GM12801 (cell line): ENCODE measurements at regions not wholly inside any gene's neighbourhood (a gene's known extent, or its start where the extent isn't known, plus 50 kb on each side); places are given as distances from the start of the nearest gene placed in this dataset.

Source experiments
- TF ChIP-seq, protein P1 (sequence below): IDR thresholded peaks from one replicate; pipeline ENCODE4 v1.5.1; 2011; ENCODE audit warnings: control low read depth; ENCODE audit not compliant: insufficient read length; ENCODE audit errors: extremely low read depth

DNA sequence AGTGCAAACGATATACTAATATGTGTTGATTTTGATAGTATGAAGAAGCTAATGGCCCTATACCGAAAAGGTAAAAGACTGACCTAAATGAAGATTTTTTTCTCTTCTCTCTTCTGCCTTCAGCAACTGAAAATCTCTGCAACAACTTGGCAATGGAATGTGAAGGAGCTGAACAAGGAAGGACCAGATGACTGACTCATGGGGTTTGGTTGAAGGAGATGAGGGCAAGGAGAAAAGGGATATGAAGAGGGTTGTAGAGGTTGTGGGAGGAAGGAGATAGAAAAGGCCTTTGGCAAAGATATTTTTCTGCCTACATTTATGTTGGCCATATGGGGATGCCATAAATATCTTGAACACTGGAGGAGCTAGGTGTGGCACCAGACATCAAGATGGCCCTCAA, 129.7 kb upstream of the CHD1 start:
- TF ChIP-seq, protein P1, sequence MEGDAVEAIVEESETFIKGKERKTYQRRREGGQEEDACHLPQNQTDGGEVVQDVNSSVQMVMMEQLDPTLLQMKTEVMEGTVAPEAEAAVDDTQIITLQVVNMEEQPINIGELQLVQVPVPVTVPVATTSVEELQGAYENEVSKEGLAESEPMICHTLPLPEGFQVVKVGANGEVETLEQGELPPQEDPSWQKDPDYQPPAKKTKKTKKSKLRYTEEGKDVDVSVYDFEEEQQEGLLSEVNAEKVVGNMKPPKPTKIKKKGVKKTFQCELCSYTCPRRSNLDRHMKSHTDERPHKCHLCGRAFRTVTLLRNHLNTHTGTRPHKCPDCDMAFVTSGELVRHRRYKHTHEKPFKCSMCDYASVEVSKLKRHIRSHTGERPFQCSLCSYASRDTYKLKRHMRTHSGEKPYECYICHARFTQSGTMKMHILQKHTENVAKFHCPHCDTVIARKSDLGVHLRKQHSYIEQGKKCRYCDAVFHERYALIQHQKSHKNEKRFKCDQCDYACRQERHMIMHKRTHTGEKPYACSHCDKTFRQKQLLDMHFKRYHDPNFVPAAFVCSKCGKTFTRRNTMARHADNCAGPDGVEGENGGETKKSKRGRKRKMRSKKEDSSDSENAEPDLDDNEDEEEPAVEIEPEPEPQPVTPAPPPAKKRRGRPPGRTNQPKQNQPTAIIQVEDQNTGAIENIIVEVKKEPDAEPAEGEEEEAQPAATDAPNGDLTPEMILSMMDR, result no peak

- TF ChIP-seq, protein P1, result no peak
Measured at GRCh38 chr5:99054972-99055371, 126.2 kb upstream of the CHD1 start.

- TF ChIP-seq, protein P1, result no peak
Measured at GRCh38 chr5:99045871-99046270, 117.1 kb upstream of the CHD1 start.

GRCh38 chr5:99037668-99038067, 108.9 kb upstream of the CHD1 start:
- TF ChIP-seq, protein P1, result no peak

DNA sequence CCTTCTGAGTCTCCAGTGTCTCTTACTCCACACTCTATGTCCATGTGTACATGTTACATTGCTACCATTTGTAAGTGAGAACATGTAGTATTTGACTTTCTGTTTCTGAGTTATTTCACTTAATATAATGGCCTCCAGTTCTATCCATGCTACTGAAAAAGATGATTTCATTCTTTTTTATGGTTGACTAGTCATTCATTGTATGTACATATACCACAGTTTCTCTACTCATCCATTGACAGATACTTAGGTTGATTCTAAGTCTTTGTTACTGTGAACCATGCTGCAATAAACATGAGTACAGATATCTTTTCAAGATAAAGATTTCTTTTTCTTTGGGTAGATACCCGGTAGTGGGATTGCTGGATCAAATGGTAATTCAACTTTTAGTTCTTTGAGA, 107.1 kb upstream of the CHD1 start:
- TF ChIP-seq, protein P1, result no peak

DNA sequence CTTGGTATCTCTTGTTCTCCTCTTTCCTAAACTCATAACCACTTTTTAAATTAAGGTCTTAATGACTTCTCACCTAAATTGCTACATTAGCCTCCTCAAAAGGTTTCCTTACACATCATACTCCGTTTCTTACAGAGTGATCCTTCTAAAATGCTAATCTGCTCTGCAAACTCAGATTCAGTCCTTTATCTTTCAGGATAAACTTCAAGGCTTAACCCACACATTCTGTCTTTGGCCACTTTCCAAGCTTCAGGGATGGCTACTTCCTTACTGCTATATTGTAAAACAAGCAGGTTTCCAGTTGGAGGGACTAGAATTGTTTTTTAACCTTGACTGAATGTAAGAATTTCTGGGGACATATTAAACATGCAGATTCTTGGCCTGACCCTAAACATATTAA, 105.5 kb upstream of the CHD1 start:
- TF ChIP-seq, protein P1, result no peak

DNA sequence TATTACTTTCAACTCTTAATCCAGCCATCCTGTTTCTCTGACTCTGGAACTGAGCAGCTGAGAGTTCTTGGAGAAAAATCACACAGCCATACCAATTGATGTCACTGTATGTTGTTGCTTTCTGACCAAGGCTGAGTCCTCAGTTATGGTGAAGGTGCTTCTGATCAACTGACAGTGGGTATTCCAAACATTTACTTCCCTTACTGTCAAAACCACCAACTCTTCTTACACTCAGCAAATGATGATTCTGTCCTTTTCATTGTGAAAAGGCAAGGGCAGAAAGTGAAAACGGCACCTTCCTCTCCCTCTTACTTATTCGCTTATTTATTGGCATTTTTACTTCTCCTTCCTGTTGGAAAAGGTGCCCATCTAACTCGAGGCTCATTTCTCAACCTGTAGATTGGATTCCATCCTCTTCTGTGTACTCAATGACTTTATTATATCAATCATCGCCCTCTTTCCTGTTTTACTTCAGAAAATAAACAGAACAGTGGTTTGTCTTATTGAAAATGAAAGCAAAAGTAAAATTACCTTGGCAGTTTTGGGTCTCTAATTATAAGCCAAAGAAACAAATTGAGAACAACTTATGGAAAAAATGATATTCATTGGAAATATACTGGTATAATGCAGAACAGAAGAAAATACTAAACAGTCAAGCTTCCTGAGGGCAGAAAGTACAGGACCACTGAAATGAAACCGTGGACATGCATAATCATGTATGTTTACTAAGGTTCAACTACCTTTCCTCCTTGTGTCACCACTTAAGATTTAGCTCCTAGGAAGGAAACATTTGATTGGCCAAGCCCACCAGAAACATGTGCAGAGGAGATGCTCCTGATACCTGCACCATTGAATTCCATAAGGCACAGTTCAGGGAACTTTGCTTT, 104.5 kb upstream of the CHD1 start:
- TF ChIP-seq, protein P1, result no peak
